Astrocyte of the spinal cord (primary cell): ENCODE measurements at regions not wholly inside any gene's neighbourhood (a gene's known extent, or its start where the extent isn't known, plus 50 kb on each side); places are given as distances from the start of the nearest gene placed in this dataset.

Experiments used
- DNase-seq: peaks from one replicate; pipeline ENCODE4 v3.0.0; 2011; ENCODE audit warnings: low read depth, low spot score
- H3K4me3 ChIP-seq: 2 replicates; pipeline ENCODE4 v1.5.1; 2011; ENCODE audit warnings: low read depth, mild to moderate bottlenecking, low read length, moderate library complexity
- in situ Hi-C: cut with HindIII; loops from 2 replicates; pipeline ENCODE4 v1.10.0; 2017; ENCODE audit warnings: low sequenced_read_pairs
- TF ChIP-seq, protein P1 (sequence below): IDR thresholded peaks from 2 replicates; pipeline ENCODE4 v1.5.1; 2012; ENCODE audit warnings: low read depth, mild to moderate bottlenecking, low read length, inconsistent platforms

DNA sequence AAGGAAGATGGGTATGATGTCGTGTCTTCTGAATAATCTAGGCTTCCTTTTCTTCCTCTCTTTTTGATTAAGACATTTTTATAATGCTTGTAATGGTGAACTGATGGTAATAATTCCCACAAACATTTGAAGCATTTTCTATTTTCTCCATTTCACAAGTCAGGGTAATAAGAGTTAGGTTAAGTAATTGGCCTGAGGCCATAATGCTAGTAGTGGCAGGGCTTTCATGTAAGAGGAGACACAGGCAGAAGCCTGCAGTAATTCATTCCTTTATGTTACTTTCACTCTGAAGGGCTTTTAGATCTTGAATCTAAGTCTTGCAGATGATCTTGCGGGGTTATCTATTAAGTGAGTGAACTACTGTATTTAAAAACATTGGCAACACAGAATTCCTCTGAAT, 374.9 kb downstream of the MAT2B start:
- TF ChIP-seq, protein P1, sequence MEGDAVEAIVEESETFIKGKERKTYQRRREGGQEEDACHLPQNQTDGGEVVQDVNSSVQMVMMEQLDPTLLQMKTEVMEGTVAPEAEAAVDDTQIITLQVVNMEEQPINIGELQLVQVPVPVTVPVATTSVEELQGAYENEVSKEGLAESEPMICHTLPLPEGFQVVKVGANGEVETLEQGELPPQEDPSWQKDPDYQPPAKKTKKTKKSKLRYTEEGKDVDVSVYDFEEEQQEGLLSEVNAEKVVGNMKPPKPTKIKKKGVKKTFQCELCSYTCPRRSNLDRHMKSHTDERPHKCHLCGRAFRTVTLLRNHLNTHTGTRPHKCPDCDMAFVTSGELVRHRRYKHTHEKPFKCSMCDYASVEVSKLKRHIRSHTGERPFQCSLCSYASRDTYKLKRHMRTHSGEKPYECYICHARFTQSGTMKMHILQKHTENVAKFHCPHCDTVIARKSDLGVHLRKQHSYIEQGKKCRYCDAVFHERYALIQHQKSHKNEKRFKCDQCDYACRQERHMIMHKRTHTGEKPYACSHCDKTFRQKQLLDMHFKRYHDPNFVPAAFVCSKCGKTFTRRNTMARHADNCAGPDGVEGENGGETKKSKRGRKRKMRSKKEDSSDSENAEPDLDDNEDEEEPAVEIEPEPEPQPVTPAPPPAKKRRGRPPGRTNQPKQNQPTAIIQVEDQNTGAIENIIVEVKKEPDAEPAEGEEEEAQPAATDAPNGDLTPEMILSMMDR: no peak
- in situ Hi-C loops: no loop called here
- no peak overlapping the region for H3K4me3 ChIP-seq
- DNase-seq: peak; percentile 55

DNA sequence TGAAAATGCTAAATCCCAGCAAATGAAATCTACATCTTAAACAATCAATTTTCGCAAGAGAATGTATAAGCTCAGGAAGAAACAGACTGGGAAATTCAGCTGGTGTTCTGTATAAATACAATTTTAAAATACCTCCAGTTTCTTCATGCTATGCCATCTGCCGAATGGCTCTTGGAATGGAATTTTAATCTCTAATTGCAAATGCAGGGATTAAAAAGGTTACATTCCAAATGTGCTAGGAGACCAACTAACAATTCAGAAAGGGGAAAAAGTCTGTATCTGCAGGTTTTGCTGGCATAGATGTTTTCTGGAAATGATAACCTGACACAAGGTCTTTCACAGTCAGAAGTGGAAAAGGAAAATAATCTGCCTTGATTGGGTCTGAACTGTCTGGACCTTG, 379.7 kb downstream of the MAT2B start:
- DNase-seq: no peak
- in situ Hi-C loops: no loop called here
- TF ChIP-seq, protein P1: no peak
- H3K4me3 ChIP-seq: no peak overlapping the region

DNA sequence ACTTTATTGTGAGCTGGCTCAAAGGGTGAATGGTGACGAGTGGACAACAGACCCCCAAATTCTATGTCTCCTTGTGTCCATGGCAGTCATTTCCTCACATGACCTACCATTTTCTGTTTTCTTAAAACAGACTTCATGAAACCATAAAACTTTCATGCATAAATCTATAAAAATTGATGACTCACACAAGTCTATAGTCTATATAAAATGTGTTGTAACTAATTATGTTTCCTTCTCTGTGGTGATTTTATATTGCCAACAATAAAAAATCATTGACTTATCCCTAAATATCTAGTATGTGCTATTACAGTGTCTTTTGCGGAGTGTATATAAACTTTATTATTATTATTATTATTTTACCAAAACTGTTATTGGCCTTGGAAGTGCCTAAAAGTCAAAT, 382.4 kb downstream of the MAT2B start:
- in situ Hi-C loops: no loop called here
- TF ChIP-seq, protein P1: no peak
- DNase-seq: no peak
- no peak overlapping the region for H3K4me3 ChIP-seq

DNA sequence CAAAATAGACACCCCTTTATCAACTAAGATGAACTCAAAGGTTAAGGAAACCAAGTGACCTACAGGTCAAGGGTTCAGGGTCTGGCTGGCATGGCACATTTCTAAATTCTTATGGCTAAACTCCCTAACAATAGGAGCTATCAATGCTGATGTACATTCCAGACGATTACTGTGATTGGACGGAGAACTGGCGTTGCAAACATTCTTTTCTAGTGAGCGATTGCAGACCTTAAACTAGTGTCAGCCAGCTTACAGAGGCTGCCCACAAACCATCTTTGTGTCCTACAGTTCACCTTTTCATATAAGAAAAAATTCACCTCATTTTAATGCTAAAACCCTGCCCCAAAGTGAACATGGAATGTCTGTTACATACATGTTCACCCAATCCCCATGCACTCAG, 382.9 kb downstream of the MAT2B start:
- DNase-seq: peak; percentile 29
- no peak overlapping the region for H3K4me3 ChIP-seq
- in situ Hi-C loops: no loop called here
- TF ChIP-seq, protein P1: no peak

DNA sequence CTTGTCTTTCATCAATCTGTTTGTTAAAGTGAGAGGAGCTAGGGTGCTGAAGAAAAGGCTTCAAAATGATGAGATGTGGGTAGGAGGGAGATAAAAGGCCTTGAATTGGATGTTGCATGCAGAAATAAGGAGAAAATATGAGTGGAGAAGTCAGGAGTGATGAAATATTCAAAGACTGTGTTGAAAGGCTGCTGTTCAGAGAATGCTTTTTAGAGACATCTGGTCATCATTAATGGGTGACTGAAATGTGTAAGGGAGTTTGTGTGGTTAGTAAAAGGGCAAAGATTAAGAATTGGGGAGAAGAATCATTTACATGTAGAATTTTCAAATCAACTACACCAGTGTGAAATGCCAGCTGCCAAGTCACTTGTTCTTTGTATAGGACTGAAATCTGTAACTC, 383.9 kb downstream of the MAT2B start:
- no peak overlapping the region for H3K4me3 ChIP-seq
- TF ChIP-seq, protein P1: no peak
- in situ Hi-C loops: no loop called here
- DNase-seq: peak; percentile 40

DNA sequence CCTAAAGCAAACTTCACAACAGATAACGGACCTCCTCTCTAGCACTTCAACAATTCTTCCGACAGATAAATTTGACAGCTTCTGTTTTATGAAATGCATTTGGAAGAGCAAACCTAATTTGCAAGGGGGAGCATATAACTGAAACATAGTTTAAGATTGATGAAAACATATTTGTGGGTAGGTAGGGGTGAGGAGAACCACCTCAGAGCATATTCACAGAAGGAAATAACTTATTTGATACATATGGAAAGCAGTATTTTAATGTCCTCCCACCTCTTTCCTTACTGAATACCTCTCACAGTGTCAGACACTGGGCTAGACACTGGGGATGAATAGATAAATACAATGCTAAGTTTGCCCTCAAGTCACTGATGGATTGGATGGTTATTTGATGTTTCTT, 384.8 kb downstream of the MAT2B start:
- no peak overlapping the region for H3K4me3 ChIP-seq
- TF ChIP-seq, protein P1: no peak
- in situ Hi-C loops: no loop called here
- no peak for DNase-seq

DNA sequence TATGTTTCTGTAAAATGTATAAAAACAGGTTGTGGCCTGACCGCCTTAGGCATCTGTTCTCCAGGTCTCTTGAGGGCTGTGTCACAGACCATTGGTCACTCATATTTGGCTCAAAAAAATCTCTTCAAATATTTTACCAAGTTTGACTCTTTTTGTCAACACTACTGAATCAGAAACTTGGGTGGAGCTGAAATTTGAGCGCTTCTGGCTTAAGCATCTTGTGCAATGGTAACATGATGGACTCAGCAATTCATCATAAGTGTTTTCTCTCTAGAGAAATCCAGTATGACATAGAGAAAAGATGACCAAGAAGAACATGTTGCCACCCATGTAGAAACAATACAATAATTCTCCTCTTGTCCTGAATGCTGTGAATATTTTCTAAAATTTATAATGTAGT, 387.9 kb downstream of the MAT2B start:
- DNase-seq: no peak
- TF ChIP-seq, protein P1: no peak
- no peak overlapping the region for H3K4me3 ChIP-seq
- in situ Hi-C loops: no loop called here
